GM18867 (cell line): ENCODE measurements at regions not wholly inside any gene's neighbourhood (a gene's known extent, or its start where the extent isn't known, plus 50 kb on each side); places are given as distances from the start of the nearest gene placed in this dataset.

ENCODE experiments used
- ATAC-seq: cut with Tn5 transposase; IDR thresholded peaks from one replicate; pipeline ENCODE4 v1.9.1; 2021; ENCODE audit warnings: mild to moderate bottlenecking, moderate library complexity; ENCODE audit not compliant: unreplicated experiment

DNA sequence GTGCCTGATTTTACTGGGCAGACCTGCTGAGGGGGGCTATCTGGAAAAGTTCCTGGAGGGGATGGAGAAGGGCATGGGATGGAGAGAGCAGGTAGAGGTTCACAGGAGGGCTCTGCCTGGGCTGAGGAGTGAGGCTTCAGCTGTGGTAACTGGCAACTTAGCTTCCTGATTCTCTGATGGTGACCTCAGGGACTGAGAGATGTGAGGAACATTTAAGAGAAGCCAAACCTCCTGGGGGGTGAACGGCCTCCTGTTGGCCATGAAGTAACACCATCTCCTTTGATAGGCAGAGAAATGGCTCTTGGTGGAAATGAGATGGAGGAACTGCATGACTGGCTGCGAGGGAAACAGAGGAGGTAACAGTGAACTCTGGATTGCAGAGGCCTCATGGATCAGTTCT is 97.3 kb upstream of the ROPN1 start:
- ATAC-seq: no peak

DNA sequence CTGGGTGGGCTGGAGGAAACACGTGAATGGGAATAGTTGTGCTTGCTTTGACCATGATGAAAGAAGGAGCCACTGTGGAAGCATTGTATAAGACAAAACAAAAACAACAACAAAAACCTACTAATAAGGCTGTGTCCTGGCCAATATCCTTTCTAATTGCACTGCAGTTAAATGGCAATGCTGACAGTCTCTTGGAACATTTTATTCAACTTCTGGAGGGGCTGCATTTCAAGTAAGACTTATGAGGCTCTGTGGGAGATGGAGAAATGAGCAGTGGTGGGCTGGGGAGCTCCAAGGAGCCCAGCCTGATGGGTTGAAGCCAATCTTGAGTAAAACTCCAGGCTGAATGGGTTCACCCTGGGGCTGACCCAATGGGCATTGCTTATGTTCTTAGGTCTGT is 99.8 kb upstream of the ROPN1 start:
- ATAC-seq: no peak

DNA sequence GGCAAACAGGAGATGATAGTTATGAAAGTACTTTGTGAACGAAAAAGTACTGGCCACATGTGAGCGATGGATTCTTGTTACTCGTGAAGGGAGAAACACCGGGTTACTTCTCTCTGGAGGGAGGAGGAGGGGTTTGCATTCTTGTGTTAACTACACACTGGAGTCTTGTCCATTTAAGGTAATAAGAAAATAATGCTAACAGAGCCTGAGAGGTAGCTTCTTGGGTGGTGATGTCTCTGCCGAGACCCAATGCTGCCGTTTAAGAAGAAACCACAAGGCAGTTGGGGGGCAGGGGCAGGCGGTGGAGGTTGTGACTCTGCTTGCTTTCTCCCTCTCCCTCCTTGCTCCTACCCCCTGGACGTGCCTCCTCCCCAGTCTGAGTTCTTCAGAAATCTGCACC is 100.9 kb upstream of the ROPN1 start:
- no peak for ATAC-seq

DNA sequence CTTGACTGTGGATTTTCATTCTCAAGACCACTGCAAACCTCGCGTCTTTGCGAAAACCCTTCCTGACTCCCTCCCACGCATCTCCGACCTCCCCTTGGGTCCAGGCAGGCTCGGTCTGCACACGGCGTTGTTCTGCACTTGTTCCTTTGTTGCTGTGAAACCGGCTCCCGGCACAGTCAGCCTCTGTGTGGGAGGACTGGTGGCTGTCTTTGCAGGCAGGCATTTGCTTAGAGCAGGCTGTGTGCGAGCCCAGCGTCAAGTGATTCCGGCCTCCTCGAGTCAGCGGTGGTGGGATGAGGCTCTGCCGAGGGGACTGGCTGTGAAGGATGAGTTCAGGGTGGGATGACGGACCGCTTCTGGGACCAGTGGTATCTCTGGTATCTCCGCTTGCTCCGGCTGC is 102.6 kb upstream of the ROPN1 start:
- no peak for ATAC-seq

DNA sequence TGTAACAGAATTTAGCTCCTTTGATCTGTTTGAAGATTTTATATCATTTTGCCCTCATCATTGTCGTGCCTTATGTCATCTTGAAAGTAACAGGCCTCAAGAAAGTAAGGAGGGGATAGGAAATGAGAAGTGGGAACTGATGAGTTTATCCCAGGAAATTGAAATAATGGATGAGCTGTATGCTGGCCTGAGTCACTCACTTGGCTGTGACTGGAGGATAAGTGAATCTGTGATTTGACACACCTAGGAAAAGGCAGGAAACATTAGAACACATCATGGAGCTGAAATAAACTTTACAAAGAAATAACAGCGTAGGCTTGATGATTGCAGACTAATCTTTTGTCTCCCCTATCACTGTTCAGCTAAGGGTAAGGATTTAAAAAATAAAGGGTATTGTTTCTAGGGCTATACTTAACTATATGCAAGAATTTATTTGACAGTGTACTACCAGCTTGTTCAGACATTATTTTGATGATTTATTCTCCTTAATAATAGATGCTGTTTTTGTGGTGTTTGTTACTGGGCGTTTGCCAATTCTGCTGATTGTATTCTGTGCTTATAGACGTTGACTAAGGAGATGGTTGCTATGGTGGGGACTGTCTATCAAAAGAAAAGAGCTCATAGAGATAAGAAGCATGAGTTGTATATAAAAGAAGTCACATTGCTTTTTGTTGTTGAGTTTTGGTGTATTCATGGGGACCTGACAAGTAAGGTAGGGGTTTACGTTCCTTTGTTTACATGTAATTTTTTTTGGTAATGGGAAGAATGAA is 105.6 kb upstream of the ROPN1 start:
- no peak for ATAC-seq

DNA sequence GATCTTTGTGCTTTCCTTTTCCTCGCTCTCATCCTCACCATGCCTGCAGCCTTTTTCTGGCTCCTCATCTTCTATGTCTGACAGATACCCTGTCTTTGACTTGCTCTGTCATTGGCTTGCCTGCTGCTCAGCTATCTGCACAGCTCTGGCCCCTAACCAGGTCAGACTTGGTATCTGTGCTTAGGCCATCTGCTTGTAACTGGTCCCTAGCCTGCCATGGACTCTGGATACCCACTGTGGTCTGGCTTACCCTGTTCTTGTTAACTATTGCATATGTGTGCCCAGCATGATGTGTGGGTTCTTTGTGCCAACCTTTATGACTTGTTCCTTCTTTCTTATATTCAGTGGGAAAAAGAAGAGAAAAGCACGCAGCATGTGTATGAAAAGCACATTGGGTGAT is 109.7 kb upstream of the ROPN1 start:
- ATAC-seq: no peak

DNA sequence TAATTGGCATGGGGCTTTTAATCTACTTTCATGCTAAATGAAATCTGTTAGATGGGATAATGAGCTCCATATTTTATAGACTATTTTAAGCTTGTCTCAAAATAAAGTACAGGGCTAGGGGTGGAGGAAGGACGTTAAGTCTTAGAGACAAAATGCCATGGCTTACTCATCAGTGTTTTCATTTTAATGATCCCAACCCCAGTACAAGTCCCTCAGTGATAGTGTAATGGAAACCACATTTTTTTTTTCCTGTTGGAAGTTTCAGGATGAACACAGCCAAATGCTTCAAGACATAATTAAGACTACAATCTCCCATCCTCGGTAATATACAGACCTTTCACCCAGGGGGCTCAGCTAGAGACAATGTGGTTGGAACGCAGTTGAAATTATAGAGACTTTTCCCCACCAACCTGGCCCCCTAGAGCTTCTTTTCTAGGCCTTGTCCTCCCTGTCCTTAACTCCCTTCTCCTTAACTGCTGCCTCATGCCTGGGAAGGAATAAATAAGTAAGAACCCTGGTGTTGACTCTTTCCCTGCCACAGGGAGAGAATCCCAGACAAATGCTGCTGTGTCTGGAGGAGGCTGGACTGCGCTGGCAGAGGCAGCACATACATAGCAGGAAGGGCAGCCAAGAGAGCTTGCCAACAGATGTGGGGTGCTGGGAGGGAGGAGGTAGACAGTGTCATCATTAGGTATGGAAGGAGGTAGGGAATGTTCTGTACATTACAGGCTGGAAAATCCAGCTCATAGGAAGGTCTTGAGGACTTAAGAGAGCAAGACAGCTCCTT is 115.4 kb upstream of the ROPN1 start:
- no peak for ATAC-seq

DNA sequence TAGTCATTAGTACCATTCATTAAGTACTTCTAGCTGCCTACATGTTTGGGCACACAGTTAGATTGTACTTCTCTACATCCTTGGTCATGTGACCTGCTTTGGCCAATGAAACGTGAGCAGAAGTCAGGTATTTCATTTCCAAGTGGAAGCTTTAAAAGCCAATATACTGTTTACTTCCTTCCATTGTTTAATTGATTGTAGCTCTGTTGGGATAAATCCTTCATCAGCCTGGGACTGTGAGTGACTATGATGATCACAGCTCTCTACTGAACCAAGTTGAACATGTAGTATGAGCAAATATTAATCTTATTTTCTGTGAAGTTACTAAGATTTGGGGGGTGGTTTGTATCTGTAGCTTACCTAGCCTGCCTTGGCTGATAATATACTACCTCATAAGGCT is 116.5 kb upstream of the ROPN1 start:
- ATAC-seq: no peak

DNA sequence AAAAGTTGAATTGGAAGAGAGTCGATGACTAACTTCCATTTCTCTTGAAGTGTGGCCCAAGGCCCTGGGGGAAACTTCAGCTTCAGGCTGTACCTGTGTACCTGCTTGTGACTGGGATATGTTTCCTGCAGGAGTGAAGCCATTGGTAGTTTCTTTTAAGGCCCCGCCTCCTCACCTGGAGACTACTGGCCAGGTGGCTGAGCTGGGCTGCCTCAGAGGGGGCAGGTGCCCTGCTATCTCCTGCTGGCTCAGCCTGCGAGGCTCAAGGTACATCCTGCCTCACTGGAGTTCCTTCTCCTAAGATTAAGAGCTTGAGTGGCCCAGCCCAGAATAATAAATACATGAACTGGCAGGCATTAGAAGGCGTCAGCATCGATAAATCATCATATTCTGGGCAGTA is 121.6 kb upstream of the ROPN1 start:
- ATAC-seq: no peak

DNA sequence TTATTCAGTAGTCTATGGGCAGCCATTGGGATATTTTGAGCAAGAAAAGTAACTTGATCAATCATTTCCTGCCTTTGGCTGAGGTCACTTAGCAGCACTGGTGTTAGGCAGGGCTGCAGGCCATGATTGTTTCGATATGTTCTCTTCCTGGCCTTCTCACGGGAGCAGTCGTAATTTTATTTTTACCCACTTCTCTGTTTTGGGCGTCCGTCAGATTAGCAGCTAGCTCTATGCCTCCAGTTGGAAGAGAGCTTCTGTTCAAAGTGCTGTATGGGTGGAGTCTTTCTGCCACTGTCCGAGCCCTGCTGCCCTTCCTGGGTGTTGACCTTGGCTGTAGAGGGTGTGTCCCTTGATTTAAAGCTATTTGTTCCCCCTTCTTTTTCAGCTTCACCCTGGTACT is 123.4 kb upstream of the ROPN1 start:
- ATAC-seq: no peak

DNA sequence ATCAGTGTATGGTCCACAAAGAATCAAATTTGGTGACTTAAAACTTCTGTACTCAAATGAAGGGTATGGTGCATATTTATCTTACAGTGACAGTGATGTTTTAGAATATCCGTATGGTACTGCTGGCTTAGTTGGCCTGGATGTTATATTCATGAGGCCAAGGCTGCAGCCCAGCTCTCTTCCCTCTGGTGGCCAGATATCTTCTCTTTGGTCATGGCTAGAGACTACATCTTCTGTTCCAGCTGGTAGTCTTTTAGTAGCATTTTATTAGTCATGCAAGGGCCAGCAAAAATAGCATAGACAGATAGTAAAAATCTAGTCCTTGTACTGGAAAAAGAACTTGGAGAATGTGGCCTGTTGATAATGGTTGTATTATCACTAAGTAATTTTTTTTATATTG is 124.0 kb upstream of the ROPN1 start:
- ATAC-seq: no peak

DNA sequence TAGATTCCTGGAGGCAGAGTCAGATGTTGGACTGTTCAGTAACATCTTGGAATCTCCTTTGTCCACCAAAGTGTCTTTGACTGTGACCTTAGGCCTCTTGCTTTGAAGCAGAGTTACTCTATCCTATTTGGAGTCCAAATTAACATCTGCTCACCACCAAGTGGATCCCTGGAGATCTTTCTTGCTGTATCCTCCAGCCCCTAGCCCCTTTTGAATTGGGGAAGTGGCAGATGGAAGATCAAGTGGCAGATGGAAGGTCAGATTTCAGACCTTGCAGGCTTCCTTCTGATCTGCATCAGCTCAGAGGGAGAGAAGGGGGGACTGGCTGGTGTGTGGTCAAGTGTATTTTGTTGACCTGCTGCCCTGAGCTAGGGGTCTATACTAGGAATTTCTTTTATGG is 125.0 kb upstream of the ROPN1 start:
- ATAC-seq: no peak

DNA sequence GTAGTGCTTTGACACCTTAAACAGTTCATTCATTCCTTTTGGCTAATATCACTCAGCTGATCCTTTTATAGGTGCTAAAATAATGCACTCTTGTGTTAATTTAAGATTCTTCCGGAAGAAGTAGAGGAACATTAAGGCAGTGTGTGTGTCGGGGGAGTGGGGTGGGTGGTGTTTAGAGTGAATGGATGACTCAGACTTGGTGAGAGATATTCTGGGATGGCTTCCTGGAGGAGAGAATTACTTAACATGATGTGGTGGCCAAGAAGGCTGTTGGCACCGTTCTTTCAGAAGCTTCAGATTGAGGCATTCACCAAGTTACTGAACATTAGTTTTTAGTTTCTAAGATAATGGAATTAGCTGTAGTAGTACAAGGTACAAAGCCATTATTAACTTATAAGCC is 125.6 kb upstream of the ROPN1 start:
- no peak for ATAC-seq

DNA sequence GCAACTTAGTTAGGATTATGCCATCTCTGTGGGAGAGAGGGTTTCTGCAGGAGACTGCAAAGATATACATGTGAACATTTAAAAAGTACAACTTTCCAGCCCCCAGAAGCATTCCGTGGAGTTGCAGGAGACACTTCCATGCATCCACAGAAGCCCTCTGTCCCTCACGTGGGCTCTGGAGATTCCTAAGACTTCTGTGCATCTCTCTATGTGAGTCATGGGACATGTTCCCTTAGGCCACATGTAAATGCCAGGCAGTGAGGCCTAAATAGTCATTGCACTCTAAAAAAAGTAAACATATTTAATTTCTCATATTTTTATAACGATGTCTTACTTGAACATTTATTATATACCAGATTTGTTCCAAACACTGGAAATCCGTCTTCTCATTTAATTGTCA is 126.5 kb upstream of the ROPN1 start:
- ATAC-seq: no peak

DNA sequence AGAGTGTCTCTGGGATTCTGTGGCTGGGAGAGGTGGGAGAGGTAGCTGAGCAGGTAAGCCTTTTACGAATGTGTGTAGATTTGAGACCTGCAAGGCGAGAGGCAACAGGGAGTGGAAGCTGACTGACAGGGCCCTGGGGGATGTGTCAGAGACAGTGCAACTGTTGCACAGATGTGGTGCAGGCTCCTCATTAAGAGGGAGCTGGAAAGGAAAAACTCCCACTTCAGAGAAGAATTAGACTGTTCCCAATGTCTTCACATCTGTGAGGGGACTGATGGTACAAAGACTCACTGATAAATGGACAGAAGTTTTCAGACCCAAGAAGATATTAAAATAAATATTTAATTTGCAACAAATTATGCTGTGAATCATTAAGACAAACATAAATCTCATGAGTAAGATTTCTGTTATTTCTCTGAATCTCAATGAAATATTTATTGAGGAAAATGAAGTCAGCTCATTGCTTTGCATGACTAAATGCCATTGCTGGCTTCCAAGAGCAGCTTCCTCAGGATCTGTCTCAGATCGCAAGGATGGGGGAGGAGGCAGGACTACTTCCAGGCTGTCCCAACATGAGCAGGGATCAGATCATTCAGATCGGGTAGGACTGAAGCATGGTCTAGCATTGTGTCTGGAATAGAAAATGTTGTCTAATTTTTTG is 127.3 kb upstream of the ROPN1 start:
- ATAC-seq: no peak

DNA sequence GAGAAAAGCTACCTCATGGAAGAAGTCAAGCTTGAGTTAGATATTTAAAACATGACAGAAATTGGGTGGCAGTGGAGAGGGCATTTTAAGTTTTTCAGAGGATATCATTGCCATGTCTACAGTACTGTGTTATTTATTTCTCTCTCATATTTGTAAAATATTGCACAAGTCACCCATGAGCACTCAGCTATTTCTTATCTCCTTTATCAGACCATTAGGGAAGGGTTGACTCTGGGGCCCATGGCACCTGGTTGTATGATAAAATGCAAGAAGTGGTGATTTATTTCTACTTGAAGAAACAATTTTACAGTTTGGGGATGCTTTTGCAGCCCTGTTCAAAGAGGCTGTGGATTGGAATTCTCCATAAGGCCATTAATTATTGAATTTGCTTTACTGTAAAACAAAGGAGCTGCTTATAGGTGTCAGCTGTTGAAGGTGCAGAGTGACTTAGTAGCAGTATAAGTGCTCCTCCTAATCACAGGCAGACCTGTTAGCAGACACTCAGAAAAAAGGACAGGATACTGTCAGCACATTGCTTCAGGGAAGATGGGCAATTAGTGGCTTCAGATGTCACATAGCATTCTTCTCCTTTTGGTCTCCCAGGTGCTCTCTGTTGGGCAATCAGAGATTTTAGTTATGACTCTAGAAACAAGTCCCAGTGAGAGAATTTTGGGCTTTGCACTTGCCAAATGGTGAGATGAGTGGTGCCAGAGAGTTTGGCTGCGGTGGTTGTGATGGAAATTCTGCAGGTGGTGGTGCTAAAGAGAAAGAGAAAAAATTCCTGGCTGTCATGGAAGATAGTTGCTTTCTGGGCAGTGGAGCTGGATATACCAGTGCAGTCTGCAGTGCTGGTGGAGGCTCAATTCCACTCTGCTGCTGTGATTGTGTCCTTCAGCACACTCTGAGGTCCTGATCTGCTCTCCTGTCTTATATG is 129.7 kb upstream of the ROPN1 start:
- no peak for ATAC-seq

DNA sequence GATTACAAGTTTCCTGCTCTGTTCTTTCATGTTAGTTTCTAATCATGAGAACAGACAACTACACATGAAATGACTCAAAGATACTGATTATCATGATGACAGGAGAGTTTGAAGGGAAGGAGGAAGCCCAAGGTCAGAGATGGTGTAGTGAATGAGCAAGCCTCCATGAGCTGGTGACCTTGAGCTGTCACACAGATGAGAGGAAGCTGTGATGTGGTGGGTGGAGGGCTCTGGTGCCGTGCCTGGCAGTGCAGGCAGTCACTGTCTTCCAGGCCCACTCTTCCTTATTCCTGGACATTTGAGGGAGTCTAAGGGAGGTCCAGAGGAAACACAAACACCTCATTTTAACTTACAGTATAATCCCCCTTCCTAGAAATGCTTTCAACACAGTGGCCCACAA is 133.4 kb upstream of the ROPN1 start:
- ATAC-seq: no peak

DNA sequence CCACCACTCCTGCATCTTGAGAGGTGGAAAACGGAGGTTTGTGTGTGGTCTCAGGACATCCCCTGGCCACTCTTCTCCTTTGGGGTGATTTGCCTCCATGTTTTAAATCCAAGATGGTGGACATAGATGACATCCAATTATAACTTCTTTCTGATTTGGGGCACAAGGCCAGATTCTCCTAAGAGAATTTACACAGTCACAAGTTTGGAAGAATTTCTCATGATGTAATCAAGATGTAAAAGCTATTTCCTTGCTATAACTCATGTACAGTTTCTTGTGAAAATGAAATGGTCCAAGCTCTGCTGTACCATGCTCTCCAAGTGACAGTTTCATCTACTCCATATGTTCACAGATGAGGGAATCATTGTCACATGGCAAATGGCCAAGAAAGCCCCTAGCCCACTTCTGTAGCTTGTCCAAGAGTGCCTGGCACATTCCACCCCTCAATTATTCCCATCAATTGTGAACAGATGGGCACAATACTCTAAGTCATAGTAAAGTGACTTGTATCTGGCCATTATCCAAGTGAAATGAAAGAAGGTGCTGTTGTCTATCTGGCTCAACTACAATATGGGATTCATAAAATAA is 134.6 kb upstream of the ROPN1 start:
- ATAC-seq: no peak

DNA sequence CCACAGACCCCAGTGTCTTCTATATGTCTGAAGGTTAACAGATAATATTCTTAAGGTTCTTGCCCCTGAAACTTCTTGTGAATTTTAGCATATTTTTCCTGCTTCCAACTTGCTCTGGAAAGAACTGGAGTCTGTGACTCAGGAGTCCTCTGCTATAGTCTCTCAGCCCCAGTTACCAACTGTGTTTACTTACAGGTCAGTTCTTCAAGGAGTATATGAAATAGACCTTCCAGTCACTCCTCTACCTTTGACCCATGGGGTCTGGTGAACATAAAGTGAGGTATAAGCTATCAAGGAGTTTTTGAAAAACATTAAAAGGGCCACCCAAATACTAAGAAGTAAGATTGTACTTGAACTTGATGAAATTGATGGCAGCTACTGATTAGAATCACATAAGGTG is 139.2 kb upstream of the ROPN1 start:
- no peak for ATAC-seq

DNA sequence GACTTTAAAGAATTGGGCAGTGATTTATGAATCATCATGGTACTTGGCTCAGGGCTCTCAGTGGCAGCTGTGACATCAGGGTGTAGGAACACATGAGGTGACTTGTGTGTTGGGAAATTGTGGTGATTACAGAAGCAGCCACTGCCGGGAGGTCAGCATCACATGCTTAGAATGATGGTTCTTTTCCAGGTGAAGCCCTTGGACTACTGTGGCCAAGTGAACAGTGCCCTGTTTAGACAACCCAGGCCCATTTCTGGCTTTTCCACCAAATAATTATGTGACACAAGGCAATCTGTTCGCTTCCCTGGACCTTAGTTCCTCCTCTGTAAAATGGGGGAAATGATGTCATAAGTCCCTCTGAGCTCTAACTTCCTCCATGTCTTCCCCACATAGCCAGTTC is 139.7 kb upstream of the ROPN1 start:
- ATAC-seq: no peak

DNA sequence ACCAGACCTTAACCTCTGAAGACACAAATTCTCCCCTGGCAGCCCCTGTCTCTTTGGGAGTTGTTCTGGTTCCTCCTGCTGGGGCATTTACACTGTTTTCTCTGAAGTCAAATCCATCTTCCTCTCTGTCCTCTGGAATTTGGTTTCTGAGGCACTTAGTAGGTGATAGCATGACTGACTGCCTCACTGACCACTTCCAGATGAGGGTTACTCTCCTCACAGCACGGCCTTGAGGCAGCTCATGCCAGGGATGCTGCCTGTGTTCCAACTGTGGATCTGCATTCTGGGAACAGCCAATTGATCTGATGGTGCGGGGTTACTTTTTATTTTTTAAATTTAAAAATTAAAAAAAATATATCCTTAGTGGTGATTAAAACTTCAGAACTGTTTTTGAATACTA is 140.9 kb upstream of the ROPN1 start:
- ATAC-seq: no peak
